ENCODE measurements at regions not wholly inside any gene's neighbourhood (a gene's known extent, or its start where the extent isn't known, plus 50 kb on each side); places are given as distances from the start of the nearest gene placed in this dataset.
"Not testable (repeated sequence)": the region's sequence is repeated elsewhere in the genome, so short reads cannot be mapped to it uniquely, and the experiment has no call there.

GRCh38 chr6:23752414-23752813 lies 373.6 kb upstream of the NRSN1 start:
- DNase-seq (ENCODE audit: low read depth in 2 of 2), result no peak

- no peak for DNase-seq (ENCODE audit: low read depth in 2 of 2)
These were observed 371.8 kb upstream of the NRSN1 start for GRCh38 chr6:23754197-23754596.

GRCh38 chr6:23775127-23775526 lies 350.9 kb upstream of the NRSN1 start:
- DNase-seq (ENCODE audit: low read depth in 2 of 2), result no peak

- no peak for DNase-seq (ENCODE audit: low read depth in 2 of 2)
These were observed 342.1 kb upstream of the NRSN1 start for GRCh38 chr6:23783901-23784300.

- DNase-seq (ENCODE audit: low read depth in 2 of 2), result no peak
These were observed 341.6 kb upstream of the NRSN1 start for GRCh38 chr6:23784301-23784919.

GRCh38 chr6:23790756-23791155 lies 335.3 kb upstream of the NRSN1 start:
- DNase-seq (ENCODE audit: low read depth in 2 of 2), result no peak

- DNase-seq (ENCODE audit: low read depth in 2 of 2), result no peak
These were observed 329.0 kb upstream of the NRSN1 start for GRCh38 chr6:23797041-23797440.

GRCh38 chr6:23804289-23804688 lies 321.7 kb upstream of the NRSN1 start:
- DNase-seq (ENCODE audit: low read depth in 2 of 2), result not testable (repeated sequence)

GRCh38 chr6:23821141-23821540 lies 304.9 kb upstream of the NRSN1 start:
- not testable (repeated sequence) for DNase-seq (ENCODE audit: low read depth in 2 of 2)

GRCh38 chr6:23823421-23823820 lies 302.6 kb upstream of the NRSN1 start:
- no peak for DNase-seq (ENCODE audit: low read depth in 2 of 2)

GRCh38 chr6:23826572-23826971 lies 299.4 kb upstream of the NRSN1 start:
- no peak for DNase-seq (ENCODE audit: low read depth in 2 of 2)

- no peak for DNase-seq (ENCODE audit: low read depth in 2 of 2)
These were observed 297.2 kb upstream of the NRSN1 start for GRCh38 chr6:23828861-23829260.

- no peak for DNase-seq (ENCODE audit: low read depth in 2 of 2)
These were observed 284.9 kb upstream of the NRSN1 start for GRCh38 chr6:23841116-23841515.

- no peak for DNase-seq (ENCODE audit: low read depth in 2 of 2)
These were observed 283.3 kb upstream of the NRSN1 start for GRCh38 chr6:23842760-23843159.

GRCh38 chr6:23851522-23851921 lies 274.5 kb upstream of the NRSN1 start:
- no peak for DNase-seq (ENCODE audit: low read depth in 2 of 2)

GRCh38 chr6:23853566-23854133 lies 272.4 kb upstream of the NRSN1 start:
- DNase-seq (ENCODE audit: low read depth in 2 of 2), result not testable (repeated sequence)

GRCh38 chr6:23854154-23854553 lies 271.9 kb upstream of the NRSN1 start:
- not testable (repeated sequence) for DNase-seq (ENCODE audit: low read depth in 2 of 2)

GRCh38 chr6:23855497-23856116 lies 270.4 kb upstream of the NRSN1 start:
- no peak for DNase-seq (ENCODE audit: low read depth in 2 of 2)

- no peak for DNase-seq (ENCODE audit: low read depth in 2 of 2)
These were observed 255.5 kb upstream of the NRSN1 start for GRCh38 chr6:23870496-23870895.

- no peak for DNase-seq (ENCODE audit: low read depth in 2 of 2)
These were observed 252.9 kb upstream of the NRSN1 start for GRCh38 chr6:23873161-23873560.

- no peak for DNase-seq (ENCODE audit: low read depth in 2 of 2)
These were observed 251.0 kb upstream of the NRSN1 start for GRCh38 chr6:23875006-23875405.

- no peak for DNase-seq (ENCODE audit: low read depth in 2 of 2)
These were observed 246.2 kb upstream of the NRSN1 start for GRCh38 chr6:23879816-23880215.

- no peak for DNase-seq (ENCODE audit: low read depth in 2 of 2)
These were observed 235.3 kb upstream of the NRSN1 start for GRCh38 chr6:23890543-23891227.

Measured in stimulated activated CD4-positive, alpha-beta T cell treated with anti-CD3 and anti-CD28 coated beads, Interleukin-4, amount 100 ng/mL, for 48 hours (primary cell).